H9 (cell line): ENCODE measurements at regions not wholly inside any gene's neighbourhood (a gene's known extent, or its start where the extent isn't known, plus 50 kb on each side); places are given as distances from the start of the nearest gene placed in this dataset.

Experiments
- DNase-seq: peaks from one replicate; pipeline ENCODE4 v3.0.0-alpha.2; 2017
- H2AFZ ChIP-seq: one replicate; pipeline ENCODE4 v1.6.1; 2013; ENCODE audit warnings: mild to moderate bottlenecking, low read length, control low read depth, moderate library complexity
- H2AK5ac ChIP-seq: 2 replicates; pipeline ENCODE4 v1.6.1; 2013; ENCODE audit warnings: low read length, control low read depth, mixed read lengths; ENCODE audit not compliant: insufficient read length
- H2BK120ac ChIP-seq: one replicate; pipeline ENCODE4 v1.6.1; 2013; ENCODE audit warnings: low read depth, mild to moderate bottlenecking, low read length, control low read depth, inconsistent platforms; ENCODE audit not compliant: poor library complexity, severe bottlenecking
- H2BK12ac ChIP-seq: 2 replicates; pipeline ENCODE4 v1.6.1; 2013; ENCODE audit warnings: low read length, control low read depth, mixed read lengths, low read depth; ENCODE audit not compliant: insufficient read length
- H2BK15ac ChIP-seq: 2 replicates; pipeline ENCODE4 v1.6.1; 2013; ENCODE audit warnings: low read depth, low read length, control low read depth
- H2BK20ac ChIP-seq: one replicate; pipeline ENCODE4 v1.6.1; 2013; ENCODE audit warnings: low read depth, mild to moderate bottlenecking, low read length, control low read depth, inconsistent platforms; ENCODE audit not compliant: poor library complexity, severe bottlenecking
- H2BK5ac ChIP-seq: 2 replicates; pipeline ENCODE4 v1.6.1; 2013; ENCODE audit warnings: low read length, control low read depth, mixed read lengths; ENCODE audit not compliant: insufficient read length
- H3K14ac ChIP-seq: 2 replicates; pipeline ENCODE4 v1.6.1; 2013; ENCODE audit warnings: low read length, control low read depth; ENCODE audit not compliant: insufficient read depth
- H3K18ac ChIP-seq: 2 replicates; pipeline ENCODE4 v1.6.1; 2013; ENCODE audit warnings: low read depth, mild to moderate bottlenecking, mixed read lengths, low read length, control low read depth; ENCODE audit not compliant: insufficient read length
- H3K23ac ChIP-seq: 2 replicates; pipeline ENCODE4 v1.6.1; 2013; ENCODE audit warnings: low read length, control low read depth, mixed read lengths, low read depth; ENCODE audit not compliant: insufficient read length
- H3K23me2 ChIP-seq: 2 replicates; pipeline ENCODE4 v1.6.1; 2013; ENCODE audit warnings: low read depth, mild to moderate bottlenecking, mixed read lengths, low read length, control low read depth; ENCODE audit not compliant: insufficient read length, poor library complexity, severe bottlenecking
- H3K27ac ChIP-seq: 2 replicates; pipeline ENCODE4 v1.5.1; 2013; ENCODE audit warnings: low read length, control low read depth, mixed read lengths, low read depth; ENCODE audit not compliant: insufficient read length
- H3K27me3 ChIP-seq: 2 replicates; pipeline ENCODE4 v1.6.1; 2013; ENCODE audit warnings: low read length, control low read depth, inconsistent platforms; ENCODE audit not compliant: insufficient read depth
- H3K4ac ChIP-seq: 2 replicates; pipeline ENCODE4 v1.6.1; 2013; ENCODE audit warnings: low read depth, mild to moderate bottlenecking, control low read depth, inconsistent platforms, low read length, moderate library complexity
- H3K4me1 ChIP-seq: 2 replicates; pipeline ENCODE4 v1.6.1; 2013; ENCODE audit warnings: low read length, control low read depth, inconsistent platforms; ENCODE audit not compliant: insufficient read depth
- H3K4me2 ChIP-seq: 2 replicates; pipeline ENCODE4 v1.6.1; 2013; ENCODE audit warnings: low read length, control low read depth, mixed read lengths; ENCODE audit not compliant: insufficient read length, insufficient read depth
- H3K56ac ChIP-seq: 2 replicates; pipeline ENCODE4 v1.6.1; 2013; ENCODE audit warnings: low read depth, mild to moderate bottlenecking, mixed read lengths, low read length, control low read depth; ENCODE audit not compliant: insufficient read length
- H3K79me1 ChIP-seq: 2 replicates; pipeline ENCODE4 v1.6.1; 2013; ENCODE audit warnings: low read depth, mild to moderate bottlenecking, moderate library complexity, low read length, control low read depth, inconsistent platforms; ENCODE audit not compliant: insufficient read depth, poor library complexity, severe bottlenecking
- H3K79me2 ChIP-seq: 2 replicates; pipeline ENCODE4 v1.6.1; 2013; ENCODE audit warnings: low read length, control low read depth, inconsistent platforms; ENCODE audit not compliant: insufficient read depth
- H3K9ac ChIP-seq: 2 replicates; pipeline ENCODE4 v1.6.1; 2013; ENCODE audit warnings: low read length, control low read depth, mixed read lengths; ENCODE audit not compliant: insufficient read length; ENCODE audit errors: extremely low read depth
- H3K9me3 ChIP-seq: one replicate; pipeline ENCODE4 v1.6.1; 2013; ENCODE audit warnings: low read depth, low read length, inconsistent platforms; ENCODE audit not compliant: control insufficient read depth
- H3T11ph ChIP-seq: one replicate; pipeline ENCODE4 v1.6.1; 2013; ENCODE audit warnings: mild to moderate bottlenecking, low read length, control low read depth, inconsistent platforms
- H4K20me1 ChIP-seq: one replicate; pipeline ENCODE4 v1.6.1; 2013; ENCODE audit not compliant: control insufficient read depth, insufficient read length, insufficient read depth
- H4K5ac ChIP-seq: 2 replicates; pipeline ENCODE4 v1.6.1; 2013; ENCODE audit warnings: low read depth, mild to moderate bottlenecking, mixed read lengths, low read length, control low read depth; ENCODE audit not compliant: insufficient read length
- H4K8ac ChIP-seq: replicated peaks from 2 replicates; pipeline ENCODE4 v1.6.1; 2013; ENCODE audit warnings: low read length, control low read depth, mixed read lengths, low read depth; ENCODE audit not compliant: insufficient read length
- H4K91ac ChIP-seq: 2 replicates; pipeline ENCODE4 v1.6.1; 2013; ENCODE audit warnings: low read depth, mild to moderate bottlenecking, moderate library complexity, mixed read lengths, low read length, control low read depth; ENCODE audit not compliant: insufficient read length
- H3K27ac Mint-ChIP-seq, 3 experiments: 2 replicates in 2 of 3; 3 replicates in 1 of 3; pipeline ENCODE4 v1.8.0; 2020 to 2021; ENCODE audit warnings: mixed read lengths in 3 of 3, mild to moderate bottlenecking in 1 of 3, moderate library complexity in 1 of 3
- H3K27me3 Mint-ChIP-seq: 2 replicates; pipeline ENCODE4 v1.8.0; 2021; ENCODE audit warnings: low read depth, mild to moderate bottlenecking, moderate library complexity, mixed read lengths
- H3K36me3 Mint-ChIP-seq, 3 experiments: 2 replicates in 2 of 3; 3 replicates in 1 of 3; pipeline ENCODE4 v1.8.0; 2020 to 2021; ENCODE audit warnings: low read depth in 3 of 3, mixed read lengths in 3 of 3; ENCODE audit not compliant: insufficient read depth in 1 of 3
- H3K4me1 Mint-ChIP-seq, 2 experiments: 2 replicates each; pipeline ENCODE4 v1.8.0; 2020; ENCODE audit warnings: mixed read lengths in 2 of 2
- H3K4me3 Mint-ChIP-seq, 2 experiments: 2 replicates in 1 of 2; 3 replicates in 1 of 2; pipeline ENCODE4 v1.8.0; 2020 to 2021; ENCODE audit warnings: mild to moderate bottlenecking in 2 of 2, mixed read lengths in 2 of 2, moderate library complexity in 1 of 2
- H3K9me3 Mint-ChIP-seq, 2 experiments: 2 replicates in 1 of 2; 3 replicates in 1 of 2; pipeline ENCODE4 v1.8.0; 2020; ENCODE audit warnings: mild to moderate bottlenecking in 2 of 2, mixed read lengths in 2 of 2, moderate library complexity in 1 of 2
- WGBS: extraction: QIAGEN DNeasy Blood & Tissue Kit; methylation state at CpG from one replicate; pipeline ENCODE4 v1.1.7; 2013; ENCODE audit warnings: missing lambda C conversion rate, low lambda C conversion rate, mixed read lengths; ENCODE audit not compliant: insufficient read length; ENCODE audit errors: extremely low coverage; 5-methylcytosine and 5-hydroxymethylcytosine counted together
- TF ChIP-seq, protein P1 (sequence below): fragments of 200-600 bp; sonication (generic); conservative IDR thresholded peaks from 3 replicates; pipeline ENCODE4 v1.8.0; 2021; ENCODE audit warnings: antibody characterized with exemption, mild to moderate bottlenecking

DNA sequence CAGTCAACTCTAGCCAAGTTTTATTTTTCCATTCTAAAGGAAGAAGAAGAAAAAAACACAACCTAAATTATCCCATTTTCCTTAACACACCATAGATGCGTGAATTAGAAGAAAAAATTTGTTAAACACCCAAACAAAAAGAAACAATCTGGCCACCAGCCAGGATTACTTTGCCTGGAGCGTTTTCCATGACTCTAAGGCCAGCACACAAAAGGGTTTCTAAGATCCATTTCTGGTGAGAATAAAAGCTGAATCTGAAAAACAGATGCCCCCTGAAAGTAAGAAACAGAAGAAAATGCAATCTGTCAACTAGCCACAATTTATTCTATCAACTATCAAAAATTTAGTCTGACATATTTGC lies 267.2 kb upstream of the SULF2 start:
- Histone ChIP-seq H3K27me3 (no peaks in the 10 kb centered on the region), H3K14ac (no peak overlapping the region), H3K79me2 (no peaks in the 10 kb centered on the region), H3K18ac (no peak overlapping the region), H2AK5ac (no peak overlapping the region), H4K8ac (no peak overlapping the region), H2BK5ac (no peak overlapping the region), H3K23ac (no peak overlapping the region), H3K56ac (no peak overlapping the region), H2BK120ac (no peak overlapping the region), H3K23me2 (no peaks in the 10 kb centered on the region), H4K5ac (no peak overlapping the region), H2BK20ac (no peak overlapping the region), H3K4ac (no peak overlapping the region), H4K91ac (no peak overlapping the region), H3K27ac (no peak overlapping the region), H3K4me2 (no peak overlapping the region), H3K9me3 (peaks cover under 1% of the 10 kb centered on the region), H4K20me1 (no peaks in the 10 kb centered on the region), H2AFZ (no peak overlapping the region), H2BK12ac (no peak overlapping the region), H3K4me1 (no peaks in the 10 kb centered on the region), H2BK15ac (no peak overlapping the region), H3K79me1 (no peaks in the 10 kb centered on the region), H3K9ac (no peak overlapping the region), H3T11ph (no peak overlapping the region)
- Mint-ChIP-seq H3K4me1 (peaks cover 8 to 15% of the 10 kb centered on the region in 2 experiments), H3K27me3 (peaks cover 1% of the 10 kb centered on the region), H3K9me3 (peaks cover 20 to 21% of the 10 kb centered on the region in 2 experiments), H3K4me3 (no peak overlapping the region), H3K27ac (no peak overlapping the region), H3K36me3 (peaks cover 2 to 16% (median 3%) of the 10 kb centered on the region in 3 experiments; a peak in 6 of 7 replicates)
- DNase-seq, result no peak
- TF ChIP-seq, protein P1, sequence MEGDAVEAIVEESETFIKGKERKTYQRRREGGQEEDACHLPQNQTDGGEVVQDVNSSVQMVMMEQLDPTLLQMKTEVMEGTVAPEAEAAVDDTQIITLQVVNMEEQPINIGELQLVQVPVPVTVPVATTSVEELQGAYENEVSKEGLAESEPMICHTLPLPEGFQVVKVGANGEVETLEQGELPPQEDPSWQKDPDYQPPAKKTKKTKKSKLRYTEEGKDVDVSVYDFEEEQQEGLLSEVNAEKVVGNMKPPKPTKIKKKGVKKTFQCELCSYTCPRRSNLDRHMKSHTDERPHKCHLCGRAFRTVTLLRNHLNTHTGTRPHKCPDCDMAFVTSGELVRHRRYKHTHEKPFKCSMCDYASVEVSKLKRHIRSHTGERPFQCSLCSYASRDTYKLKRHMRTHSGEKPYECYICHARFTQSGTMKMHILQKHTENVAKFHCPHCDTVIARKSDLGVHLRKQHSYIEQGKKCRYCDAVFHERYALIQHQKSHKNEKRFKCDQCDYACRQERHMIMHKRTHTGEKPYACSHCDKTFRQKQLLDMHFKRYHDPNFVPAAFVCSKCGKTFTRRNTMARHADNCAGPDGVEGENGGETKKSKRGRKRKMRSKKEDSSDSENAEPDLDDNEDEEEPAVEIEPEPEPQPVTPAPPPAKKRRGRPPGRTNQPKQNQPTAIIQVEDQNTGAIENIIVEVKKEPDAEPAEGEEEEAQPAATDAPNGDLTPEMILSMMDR, result no peak
- no CpG with 5 or more reads among the region's 2 CpGs for WGBS
